GM18505 (cell line): ENCODE measurements at regions not wholly inside any gene's neighbourhood (a gene's known extent, or its start where the extent isn't known, plus 50 kb on each side); places are given as distances from the start of the nearest gene placed in this dataset.
A peak's percentile ranks its signal among the peaks of the same experiment; 100 is the strongest.
"Not testable (repeated sequence)": the region's sequence is repeated elsewhere in the genome, so short reads cannot be mapped to it uniquely, and the experiment has no call there.

Experiments
- ATAC-seq: cut with Tn5 transposase; IDR thresholded peaks from one replicate; pipeline ENCODE4 v1.9.1; 2021; ENCODE audit not compliant: unreplicated experiment
- POLR2A ChIP-seq: IDR thresholded peaks from 4 replicates; pipeline ENCODE4 v1.6.1; 2011; ENCODE audit warnings: borderline replicate concordance; ENCODE audit not compliant: insufficient read depth, insufficient read length; ENCODE audit errors: extremely low read depth

- ATAC-seq = no peak
Observed at GRCh38 chr18:60188958-60189357, 183.6 kb downstream of the MC4R start.

GRCh38 chr18:60182223-60182622, 190.4 kb downstream of the MC4R start:
- no peak for TF ChIP-seq POLR2A
- ATAC-seq = no peak

More at GRCh38 chr18:60188958-60189357, 183.6 kb downstream of the MC4R start:
- no peak for TF ChIP-seq POLR2A

GRCh38 chr18:60180671-60181070, 191.9 kb downstream of the MC4R start:
- no peak for TF ChIP-seq POLR2A
- no peak for ATAC-seq

- ATAC-seq = not testable (repeated sequence)
Observed at GRCh38 chr18:60178224-60178623, 194.4 kb downstream of the MC4R start.

- no peak for ATAC-seq
- TF ChIP-seq POLR2A = no peak
Observed at GRCh38 chr18:60176259-60176658, 196.3 kb downstream of the MC4R start.

- no peak for ATAC-seq
- TF ChIP-seq POLR2A = no peak
Observed at GRCh38 chr18:60174832-60175231, 197.7 kb downstream of the MC4R start.

- TF ChIP-seq POLR2A = no peak
- no peak for ATAC-seq
Observed at GRCh38 chr18:60172030-60172429, 200.5 kb downstream of the MC4R start.

- peak; percentile 71 for ATAC-seq
- TF ChIP-seq POLR2A = no peak
Observed at GRCh38 chr18:60163622-60164021, 209.0 kb downstream of the MC4R start.

- TF ChIP-seq POLR2A = no peak
- ATAC-seq = no peak
Observed at GRCh38 chr18:60162388-60162787, 210.2 kb downstream of the MC4R start.

GRCh38 chr18:60157810-60158209, 214.8 kb downstream of the MC4R start:
- TF ChIP-seq POLR2A = no peak
- no peak for ATAC-seq

GRCh38 chr18:60153376-60153775, 219.2 kb downstream of the MC4R start:
- no peak for ATAC-seq
- TF ChIP-seq POLR2A = no peak

GRCh38 chr18:60149316-60149715, 223.3 kb downstream of the MC4R start:
- no peak for ATAC-seq
- no peak for TF ChIP-seq POLR2A

- ATAC-seq = no peak
- TF ChIP-seq POLR2A = no peak
Observed at GRCh38 chr18:60147323-60147722, 225.3 kb downstream of the MC4R start.

GRCh38 chr18:60146220-60146960, 226.2 kb downstream of the MC4R start:
- TF ChIP-seq POLR2A = no peak
- ATAC-seq = peak; percentile 68

GRCh38 chr18:60145776-60146175, 226.8 kb downstream of the MC4R start:
- peak; percentile 9 for ATAC-seq
- TF ChIP-seq POLR2A = no peak
